ENCODE measurements at regions not wholly inside any gene's neighbourhood (a gene's known extent, or its start where the extent isn't known, plus 50 kb on each side); places are given as distances from the start of the nearest gene placed in this dataset.

DNA sequence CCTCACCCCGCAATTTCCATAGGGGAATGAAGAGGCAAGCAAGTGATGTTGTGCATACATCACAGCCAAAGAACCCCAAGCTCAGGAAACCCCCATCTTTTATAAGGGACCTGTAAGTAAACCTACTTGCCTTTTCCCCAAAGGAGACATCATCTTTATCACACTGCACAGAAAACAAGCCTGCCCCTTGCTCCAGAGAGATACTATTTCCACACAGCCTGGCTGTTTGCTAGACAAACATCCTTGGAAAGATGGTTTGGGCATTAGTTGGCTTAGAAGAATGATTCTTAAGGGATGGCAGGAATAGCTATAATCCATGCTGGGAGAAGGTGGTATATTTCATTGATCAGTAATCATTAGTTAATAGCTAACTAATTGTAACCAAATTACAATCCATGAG is 123.7 kb upstream of the SEC61G start:
- ATAC-seq, result no peak
- Histone ChIP-seq H3K9me3 (no peaks in the 10 kb centered on the region), H3K4me3 (no peak overlapping the region), H3K4me1 (ENCODE audit: low read depth) (peaks cover 5% of the 10 kb centered on the region), H3K36me3 (ENCODE audit: low read depth) (no peaks in the 10 kb centered on the region)
- no peak for DNase-seq
- intact Hi-C loops (cut with DNase I, micrococcal nuclease), result no loop called here
- TF ChIP-seq, protein P1, sequence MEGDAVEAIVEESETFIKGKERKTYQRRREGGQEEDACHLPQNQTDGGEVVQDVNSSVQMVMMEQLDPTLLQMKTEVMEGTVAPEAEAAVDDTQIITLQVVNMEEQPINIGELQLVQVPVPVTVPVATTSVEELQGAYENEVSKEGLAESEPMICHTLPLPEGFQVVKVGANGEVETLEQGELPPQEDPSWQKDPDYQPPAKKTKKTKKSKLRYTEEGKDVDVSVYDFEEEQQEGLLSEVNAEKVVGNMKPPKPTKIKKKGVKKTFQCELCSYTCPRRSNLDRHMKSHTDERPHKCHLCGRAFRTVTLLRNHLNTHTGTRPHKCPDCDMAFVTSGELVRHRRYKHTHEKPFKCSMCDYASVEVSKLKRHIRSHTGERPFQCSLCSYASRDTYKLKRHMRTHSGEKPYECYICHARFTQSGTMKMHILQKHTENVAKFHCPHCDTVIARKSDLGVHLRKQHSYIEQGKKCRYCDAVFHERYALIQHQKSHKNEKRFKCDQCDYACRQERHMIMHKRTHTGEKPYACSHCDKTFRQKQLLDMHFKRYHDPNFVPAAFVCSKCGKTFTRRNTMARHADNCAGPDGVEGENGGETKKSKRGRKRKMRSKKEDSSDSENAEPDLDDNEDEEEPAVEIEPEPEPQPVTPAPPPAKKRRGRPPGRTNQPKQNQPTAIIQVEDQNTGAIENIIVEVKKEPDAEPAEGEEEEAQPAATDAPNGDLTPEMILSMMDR (IDR thresholded peaks at IDR 0.05), result no peak

DNA sequence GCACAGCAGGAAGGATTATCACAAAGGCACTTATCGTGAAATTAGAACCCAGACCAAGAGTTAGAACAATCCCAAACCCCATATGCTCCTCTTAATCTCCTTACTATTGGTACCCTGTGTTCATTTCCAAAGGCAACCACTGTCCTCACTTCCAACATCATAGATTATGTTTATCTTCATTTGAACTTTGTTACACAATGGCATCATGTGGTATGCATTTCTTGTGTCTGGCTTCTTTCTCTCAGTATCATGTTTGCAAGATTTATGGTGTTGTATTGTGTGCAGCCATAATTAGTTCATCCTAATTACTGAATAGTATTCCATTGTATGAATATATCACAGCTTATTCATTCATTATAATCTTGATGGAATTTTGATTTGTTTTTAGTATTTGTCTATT is 124.6 kb upstream of the SEC61G start:
- no peaks in the 10 kb centered on the region for H3K9me3 ChIP-seq
- intact Hi-C loops (cut with DNase I, micrococcal nuclease), result no loop called here
- ATAC-seq, result no peak
- TF ChIP-seq, protein P1 (IDR thresholded peaks at IDR 0.05), result no peak
- H3K36me3 ChIP-seq (ENCODE audit: low read depth), result no peaks in the 10 kb centered on the region
- H3K4me3 ChIP-seq, result no peak overlapping the region
- no peaks in the 10 kb centered on the region for H3K4me1 ChIP-seq (ENCODE audit: low read depth)
- DNase-seq, result no peak

DNA sequence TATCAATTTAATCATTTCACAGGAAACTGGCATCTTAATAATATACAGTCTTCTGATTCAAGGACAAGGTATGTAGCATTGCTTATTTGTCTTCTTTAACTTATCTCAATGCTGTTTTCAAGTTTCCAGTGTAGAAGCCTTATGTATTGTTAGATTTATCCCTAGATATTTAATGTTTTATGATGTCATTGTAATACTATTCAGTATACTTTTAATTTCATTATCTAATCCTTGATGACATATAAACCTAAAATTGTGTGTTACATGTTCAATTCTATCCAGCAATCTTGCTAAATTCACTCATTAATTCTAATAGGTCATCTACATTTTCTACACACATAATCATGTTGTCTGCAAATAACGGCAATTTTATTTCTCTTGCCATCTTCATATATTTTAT is 126.3 kb upstream of the SEC61G start:
- TF ChIP-seq, protein P1 (IDR thresholded peaks at IDR 0.05), result no peak
- H3K4me1 ChIP-seq (ENCODE audit: low read depth), result no peaks in the 10 kb centered on the region
- intact Hi-C loops (cut with DNase I, micrococcal nuclease), result no loop called here
- no peak for ATAC-seq
- no peak overlapping the region for H3K4me3 ChIP-seq
- no peak for DNase-seq
- H3K9me3 ChIP-seq, result no peaks in the 10 kb centered on the region
- H3K36me3 ChIP-seq (ENCODE audit: low read depth), result no peaks in the 10 kb centered on the region

DNA sequence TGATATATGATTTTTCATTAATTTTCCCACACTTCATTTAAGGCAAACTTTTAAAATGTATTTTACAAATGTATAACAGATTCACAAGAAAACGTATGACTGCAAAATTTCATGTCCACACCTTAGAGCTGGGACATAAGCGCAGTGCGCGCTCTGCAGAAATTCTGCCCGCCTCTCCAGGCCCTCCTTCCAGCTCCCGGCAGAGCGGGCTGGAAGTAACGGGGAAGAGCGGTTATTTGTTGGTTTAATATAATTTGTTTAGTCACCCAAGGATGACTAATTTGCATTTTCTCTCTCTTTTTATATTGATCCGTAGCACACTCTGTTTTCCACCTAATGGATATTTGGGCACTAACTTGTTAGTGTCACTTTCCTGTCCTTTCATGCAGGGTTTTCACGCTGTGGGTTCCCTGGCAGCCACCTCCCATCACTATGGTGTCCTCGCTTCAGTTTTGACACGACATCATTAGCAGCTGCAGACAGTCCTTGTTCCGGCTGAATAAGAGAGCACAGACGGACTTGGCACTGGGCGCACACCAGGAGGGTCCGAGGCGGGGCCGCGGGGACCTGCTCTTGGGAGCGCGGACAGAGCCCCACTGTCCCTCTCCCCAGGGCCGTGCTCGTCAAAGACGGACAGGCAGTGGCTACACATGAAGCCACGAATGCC is 129.2 kb upstream of the SEC61G start:
- H3K4me1 ChIP-seq (ENCODE audit: low read depth), result no peaks in the 10 kb centered on the region
- DNase-seq (no peak), ATAC-seq (peak; percentile 49)
- TF ChIP-seq, protein P1 (IDR thresholded peaks at IDR 0.05), result no peak
- no peaks in the 10 kb centered on the region for H3K9me3 ChIP-seq
- H3K4me3 ChIP-seq, result no peak overlapping the region
- H3K36me3 ChIP-seq (ENCODE audit: low read depth), result no peaks in the 10 kb centered on the region
- intact Hi-C loops (cut with DNase I, micrococcal nuclease), result no loop called here

DNA sequence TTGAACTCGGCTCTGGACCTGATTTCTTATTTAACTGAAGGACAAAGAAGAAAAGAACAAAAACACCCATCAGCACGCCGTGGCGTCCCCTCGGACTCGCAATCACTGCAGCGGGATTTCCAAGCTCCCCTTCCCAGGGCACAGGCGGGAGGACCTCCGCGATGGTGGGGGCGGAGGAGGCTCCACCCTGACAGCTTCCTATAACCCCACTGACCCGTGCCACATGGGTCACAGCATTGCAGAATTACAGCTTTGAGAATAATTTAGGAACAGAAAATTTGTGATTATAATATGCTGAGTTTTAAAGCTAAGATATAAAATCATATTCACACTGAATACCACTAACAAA is 129.7 kb upstream of the SEC61G start:
- no peaks in the 10 kb centered on the region for H3K9me3 ChIP-seq
- peak; percentile 32 for ATAC-seq
- intact Hi-C loops (cut with DNase I, micrococcal nuclease), result no loop called here

More for the DNA sequence above, 129.7 kb upstream of the SEC61G start:
- no peaks in the 10 kb centered on the region for H3K36me3 ChIP-seq (ENCODE audit: low read depth)
- no peak overlapping the region for H3K4me3 ChIP-seq
- no peaks in the 10 kb centered on the region for H3K4me1 ChIP-seq (ENCODE audit: low read depth)
- TF ChIP-seq, protein P1 (IDR thresholded peaks at IDR 0.05), result no peak
- DNase-seq, result no peak
